SU-DHL-6 (cell line): ENCODE measurements at regions not wholly inside any gene's neighbourhood (a gene's known extent, or its start where the extent isn't known, plus 50 kb on each side); places are given as distances from the start of the nearest gene placed in this dataset.

Source experiments
- H2AFZ ChIP-seq: fragments of 200-600 bp; sonication (generic); 2 replicates; pipeline ENCODE4 v1.6.1; 2014; ENCODE audit warnings: low read depth, mild to moderate bottlenecking, moderate library complexity, mixed read lengths, antibody characterized with exemption, low read length; ENCODE audit not compliant: severe bottlenecking
- H3F3A ChIP-seq: fragments of 200-600 bp; shearing (Covaris generic); 2 replicates; pipeline ENCODE4 v1.6.0; 2016; ENCODE audit warnings: antibody characterized with exemption, mild to moderate bottlenecking; ENCODE audit not compliant: insufficient read depth
- H3K27ac ChIP-seq: fragments of 200-600 bp; sonication (generic); 2 replicates; pipeline ENCODE4 v1.5.1; 2016; ENCODE audit warnings: low read depth, mild to moderate bottlenecking, low read length, moderate library complexity, mixed read lengths
- H3K27me3 ChIP-seq: fragments of 200-600 bp; sonication (generic), shearing (Covaris generic); 2 replicates; pipeline ENCODE4 v1.6.0; 2014; ENCODE audit warnings: mild to moderate bottlenecking, low read length
- H3K36me3 ChIP-seq: fragments of 200-600 bp; sonication (generic); 2 replicates; pipeline ENCODE4 v1.6.1; 2014; ENCODE audit warnings: mild to moderate bottlenecking, low read length, mixed read lengths
- H3K4me2 ChIP-seq: fragments of 300-600, 200-600 bp; shearing (Covaris generic), sonication (generic); 2 replicates; pipeline ENCODE4 v1.6.0; 2014; ENCODE audit warnings: low read length, low read depth, mild to moderate bottlenecking; ENCODE audit not compliant: poor library complexity, severe bottlenecking
- H3K4me3 ChIP-seq: fragments of 200-600 bp; sonication (generic); 2 replicates; pipeline ENCODE4 v1.5.1; 2014; ENCODE audit warnings: antibody characterized with exemption, low read length, mild to moderate bottlenecking, mixed read lengths; ENCODE audit not compliant: insufficient read depth, poor library complexity, severe bottlenecking
- H3K79me2 ChIP-seq: fragments of 200-600 bp; sonication (generic); 2 replicates; pipeline ENCODE4 v1.6.1; 2014; ENCODE audit warnings: mild to moderate bottlenecking, low read length, moderate library complexity; ENCODE audit not compliant: insufficient read depth
- H3K9ac ChIP-seq: fragments of 200-600 bp; sonication (generic); 2 replicates; pipeline ENCODE4 v1.7.0; 2014; ENCODE audit warnings: mild to moderate bottlenecking, low read length
- H3K9me2 ChIP-seq: fragments of 200-600 bp; sonication (generic); replicated peaks from 2 replicates; pipeline ENCODE4 v1.6.1; 2014; ENCODE audit warnings: low read length; ENCODE audit not compliant: insufficient read depth
- H3K9me3 ChIP-seq: fragments of 200-600 bp; sonication (generic); 2 replicates; pipeline ENCODE4 v1.6.1; 2014; ENCODE audit warnings: low read length, mixed read lengths; ENCODE audit not compliant: insufficient read depth
- H4K20me1 ChIP-seq: fragments of 200-600 bp; sonication (generic); 2 replicates; pipeline ENCODE4 v1.6.1; 2014; ENCODE audit warnings: low read depth, mild to moderate bottlenecking, antibody characterized with exemption, low read length, moderate library complexity, mixed read lengths
- EZH2phosphoT487 ChIP-seq: fragments of 200-600 bp; sonication (generic), shearing (Covaris generic); conservative IDR thresholded peaks from 2 replicates; pipeline ENCODE4 v1.6.1; 2018; ENCODE audit warnings: mild to moderate bottlenecking, antibody characterized with exemption, low read length, moderate library complexity, mixed read lengths
- TF ChIP-seq, protein P1 (sequence below): fragments of 200-600 bp; sonication (generic); IDR thresholded peaks from one replicate; pipeline ENCODE4 v1.5.1; 2017; ENCODE audit warnings: antibody characterized with exemption, mild to moderate bottlenecking, low read length, moderate library complexity; ENCODE audit not compliant: insufficient read depth, poor library complexity, severe bottlenecking

DNA sequence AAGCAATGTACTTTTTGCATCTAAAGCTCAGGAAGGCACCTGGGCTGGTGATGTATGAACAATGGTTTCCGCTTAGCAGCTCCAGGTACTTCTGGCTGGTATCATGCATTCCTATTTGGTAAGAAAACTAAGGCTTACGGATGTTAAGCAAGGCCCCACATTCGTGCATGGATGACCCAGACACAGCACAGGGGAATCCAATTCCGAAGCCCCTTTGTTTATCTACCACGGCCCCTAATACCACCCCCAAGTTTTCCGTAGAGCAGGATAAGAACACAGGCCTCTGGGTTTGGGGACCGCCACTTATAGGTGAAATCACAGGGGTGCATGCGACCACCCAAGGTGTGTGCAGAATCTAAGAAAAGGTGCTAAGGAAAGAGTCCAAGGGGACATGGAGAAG, 192.1 kb upstream of the ID2 start:
- H2AFZ ChIP-seq: no peak overlapping the region
- H3K4me3 ChIP-seq: no peak overlapping the region
- H3K79me2 ChIP-seq: no peaks in the 10 kb centered on the region
- H3K9me2 ChIP-seq: no peaks in the 10 kb centered on the region
- no peak overlapping the region for H3K9ac ChIP-seq
- no peak overlapping the region for H3K27ac ChIP-seq
- H3K27me3 ChIP-seq: no peaks in the 10 kb centered on the region
- no peaks in the 10 kb centered on the region for H3K9me3 ChIP-seq
- no peaks in the 10 kb centered on the region for H3F3A ChIP-seq
- no peak overlapping the region for H3K4me2 ChIP-seq
- no peaks in the 10 kb centered on the region for H4K20me1 ChIP-seq
- TF ChIP-seq, protein P1, sequence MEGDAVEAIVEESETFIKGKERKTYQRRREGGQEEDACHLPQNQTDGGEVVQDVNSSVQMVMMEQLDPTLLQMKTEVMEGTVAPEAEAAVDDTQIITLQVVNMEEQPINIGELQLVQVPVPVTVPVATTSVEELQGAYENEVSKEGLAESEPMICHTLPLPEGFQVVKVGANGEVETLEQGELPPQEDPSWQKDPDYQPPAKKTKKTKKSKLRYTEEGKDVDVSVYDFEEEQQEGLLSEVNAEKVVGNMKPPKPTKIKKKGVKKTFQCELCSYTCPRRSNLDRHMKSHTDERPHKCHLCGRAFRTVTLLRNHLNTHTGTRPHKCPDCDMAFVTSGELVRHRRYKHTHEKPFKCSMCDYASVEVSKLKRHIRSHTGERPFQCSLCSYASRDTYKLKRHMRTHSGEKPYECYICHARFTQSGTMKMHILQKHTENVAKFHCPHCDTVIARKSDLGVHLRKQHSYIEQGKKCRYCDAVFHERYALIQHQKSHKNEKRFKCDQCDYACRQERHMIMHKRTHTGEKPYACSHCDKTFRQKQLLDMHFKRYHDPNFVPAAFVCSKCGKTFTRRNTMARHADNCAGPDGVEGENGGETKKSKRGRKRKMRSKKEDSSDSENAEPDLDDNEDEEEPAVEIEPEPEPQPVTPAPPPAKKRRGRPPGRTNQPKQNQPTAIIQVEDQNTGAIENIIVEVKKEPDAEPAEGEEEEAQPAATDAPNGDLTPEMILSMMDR: no peak
- no peak for TF ChIP-seq EZH2phosphoT487
- no peaks in the 10 kb centered on the region for H3K36me3 ChIP-seq

DNA sequence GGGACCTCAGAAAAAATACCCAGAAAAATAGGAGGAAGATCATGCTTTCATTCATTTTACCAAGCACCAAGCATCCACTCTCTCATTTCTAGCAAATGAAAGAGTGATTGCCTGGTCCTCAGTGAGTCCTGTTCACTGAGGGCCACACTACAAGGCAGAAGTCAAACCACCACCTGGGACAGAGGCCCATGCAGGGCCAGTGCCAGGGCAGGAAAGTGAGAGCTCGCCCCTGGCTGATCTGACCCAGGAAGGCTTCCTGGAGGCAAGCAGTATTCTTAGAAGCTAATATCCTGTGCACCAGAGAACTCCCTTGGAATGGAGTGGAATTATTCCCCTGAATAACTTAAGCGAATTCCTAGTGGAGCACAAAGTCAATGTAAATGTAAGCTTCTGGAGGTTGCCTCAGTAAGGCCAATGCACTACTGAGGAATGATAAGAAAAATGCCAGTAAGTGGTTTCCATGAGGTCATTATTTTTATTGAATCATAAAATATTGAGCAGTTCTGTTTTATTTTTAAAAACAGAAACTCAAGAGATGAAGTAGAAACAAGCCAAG, 191.6 kb upstream of the ID2 start:
- Histone ChIP-seq H3K9me2 (no peaks in the 10 kb centered on the region), H3K36me3 (no peaks in the 10 kb centered on the region), H3K4me2 (no peak overlapping the region), H3K4me3 (no peak overlapping the region), H3K27me3 (no peaks in the 10 kb centered on the region), H3K9ac (no peak overlapping the region), H3F3A (no peaks in the 10 kb centered on the region), H4K20me1 (no peaks in the 10 kb centered on the region), H3K9me3 (no peaks in the 10 kb centered on the region), H3K79me2 (no peaks in the 10 kb centered on the region), H2AFZ (no peak overlapping the region), H3K27ac (no peak overlapping the region)
- no peak for TF ChIP-seq EZH2phosphoT487
- TF ChIP-seq, protein P1: no peak

DNA sequence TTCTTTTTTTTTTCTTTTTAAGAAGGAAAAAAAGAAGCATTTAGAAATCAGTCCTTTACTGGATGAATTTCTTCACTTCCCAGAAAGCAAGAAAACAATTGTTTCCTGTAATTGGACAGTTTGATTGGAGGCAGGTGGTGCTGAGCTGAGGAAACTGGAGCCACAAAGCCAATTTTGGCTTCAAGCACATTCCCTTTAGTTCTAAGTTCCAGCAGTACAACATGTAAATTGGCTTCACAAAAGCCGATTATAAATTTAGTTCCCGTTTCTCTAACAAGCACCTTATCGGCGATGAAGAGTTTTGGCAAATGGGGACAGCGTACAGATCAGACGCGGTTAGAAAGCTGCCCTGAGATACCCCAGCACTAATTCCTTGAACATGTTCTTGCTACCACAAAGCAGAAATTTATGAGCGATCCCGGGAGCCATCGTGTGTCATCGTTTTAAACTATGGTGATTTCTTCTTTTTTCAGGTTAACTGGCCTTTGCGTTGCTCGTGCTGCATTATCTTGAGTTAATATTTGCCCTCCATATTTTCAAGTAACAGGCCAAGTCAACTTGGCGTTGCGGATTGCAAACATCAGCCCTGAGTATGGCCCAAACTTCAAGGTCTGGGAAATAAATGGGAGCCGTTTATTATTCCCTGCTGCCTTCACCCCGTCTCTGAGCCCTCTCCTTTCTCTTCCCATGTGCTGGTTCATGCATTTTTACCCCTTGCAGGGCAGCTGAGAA, 190.4 kb upstream of the ID2 start:
- Histone ChIP-seq H3K4me2 (no peak overlapping the region), H3K36me3 (no peaks in the 10 kb centered on the region), H3K4me3 (no peak overlapping the region), H3K9me3 (no peaks in the 10 kb centered on the region), H3K27me3 (no peaks in the 10 kb centered on the region), H3K9ac (no peak overlapping the region), H3K9me2 (no peaks in the 10 kb centered on the region), H3K27ac (no peak overlapping the region), H3F3A (no peaks in the 10 kb centered on the region), H3K79me2 (no peaks in the 10 kb centered on the region), H2AFZ (no peak overlapping the region), H4K20me1 (no peaks in the 10 kb centered on the region)
- TF ChIP-seq, protein P1: no peak
- no peak for TF ChIP-seq EZH2phosphoT487
